GM19395 (cell line): ENCODE measurements at regions not wholly inside any gene's neighbourhood (a gene's known extent, or its start where the extent isn't known, plus 50 kb on each side); places are given as distances from the start of the nearest gene placed in this dataset.
"Not testable (repeated sequence)": the region's sequence is repeated elsewhere in the genome, so short reads cannot be mapped to it uniquely, and the experiment has no call there.

Source experiments
- ATAC-seq: cut with Tn5 transposase; IDR thresholded peaks from one replicate; pipeline ENCODE4 v1.9.1; 2021; ENCODE audit warnings: mild to moderate bottlenecking, moderate library complexity; ENCODE audit not compliant: unreplicated experiment

DNA sequence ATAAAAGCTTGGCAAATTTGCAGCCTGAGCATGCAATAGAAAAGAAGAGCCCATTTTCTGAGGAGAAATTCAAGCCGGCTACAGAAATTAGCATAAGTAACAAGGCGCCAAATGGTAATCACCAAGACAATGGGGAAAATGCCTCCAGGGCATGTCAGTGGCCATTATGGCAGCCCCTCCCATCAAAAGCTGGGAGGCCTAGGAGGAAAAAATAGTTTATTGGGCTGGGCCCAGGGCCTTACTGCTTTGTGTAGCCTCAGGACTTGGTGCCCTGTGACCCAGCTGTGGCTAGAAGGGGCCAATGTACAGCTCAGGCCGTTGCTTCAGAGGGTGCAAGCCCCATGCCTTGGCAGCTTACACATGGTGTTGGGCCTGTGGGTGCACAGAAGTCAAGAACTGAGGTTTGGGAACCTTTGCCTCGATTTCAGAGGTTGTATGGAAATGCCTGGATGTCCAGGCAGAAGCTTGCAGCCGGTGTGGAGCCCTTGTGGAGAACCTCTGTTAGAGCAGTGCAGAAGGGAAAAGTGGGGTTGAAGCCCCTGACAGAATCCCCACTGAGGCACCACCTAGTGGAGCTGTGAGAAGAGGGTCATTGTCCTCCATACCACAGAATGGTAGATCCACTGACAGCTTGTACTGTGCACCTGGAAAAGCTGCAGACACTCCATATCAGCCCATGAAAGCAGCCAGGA lies 328.5 kb upstream of the MAP3K7 start:
- ATAC-seq = no peak

DNA sequence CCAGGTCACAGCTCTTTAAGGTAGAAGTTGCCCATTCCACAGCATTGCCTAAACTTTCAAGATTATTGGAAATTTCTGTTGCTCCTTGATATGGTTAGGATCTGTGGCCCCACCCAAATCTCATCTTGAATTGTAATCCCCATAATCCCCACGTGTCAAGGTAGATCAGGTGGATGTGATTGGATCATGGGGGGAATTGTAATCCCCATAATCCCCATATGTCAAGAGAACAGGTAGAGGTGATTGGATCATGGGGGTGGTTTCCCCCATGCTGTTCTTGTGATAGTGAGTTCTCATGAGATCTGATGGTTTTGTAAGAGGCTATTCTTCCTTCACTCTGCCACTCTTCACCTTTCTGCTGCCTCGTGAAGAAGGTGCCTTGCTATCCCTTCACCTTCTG lies 327.4 kb upstream of the MAP3K7 start:
- ATAC-seq = no peak

DNA sequence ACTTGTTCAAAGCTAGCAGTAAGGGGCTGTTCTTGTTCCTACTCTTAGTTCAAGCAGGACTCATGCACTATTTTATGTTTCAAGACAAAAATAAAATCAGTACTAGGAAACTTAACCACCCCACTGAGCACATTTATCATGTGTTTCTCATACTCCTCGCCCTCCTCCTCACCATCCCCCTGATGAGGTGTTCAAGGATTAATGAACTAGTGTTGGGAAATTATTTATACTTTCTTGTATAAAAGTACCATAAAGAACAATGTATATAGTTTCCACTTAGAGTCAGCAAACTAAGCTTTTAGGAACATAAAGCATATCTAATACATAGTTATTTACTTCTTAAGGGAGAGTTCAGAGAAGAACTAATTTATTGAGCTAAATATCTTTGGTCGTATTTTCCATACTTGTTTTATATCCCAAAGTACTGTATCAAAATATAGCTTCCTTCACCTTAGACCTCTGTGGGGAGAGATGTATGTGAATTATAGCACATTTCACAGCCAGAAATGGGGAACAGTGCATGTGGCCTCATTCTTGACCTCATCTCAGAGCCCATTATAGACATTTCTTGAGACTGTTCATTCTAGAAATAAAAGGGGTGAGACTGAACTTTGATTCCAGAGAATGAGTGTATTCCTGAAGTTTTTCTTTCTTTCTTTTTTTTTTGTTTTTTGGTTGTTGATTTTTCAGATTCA lies 326.5 kb upstream of the MAP3K7 start:
- no peak for ATAC-seq

DNA sequence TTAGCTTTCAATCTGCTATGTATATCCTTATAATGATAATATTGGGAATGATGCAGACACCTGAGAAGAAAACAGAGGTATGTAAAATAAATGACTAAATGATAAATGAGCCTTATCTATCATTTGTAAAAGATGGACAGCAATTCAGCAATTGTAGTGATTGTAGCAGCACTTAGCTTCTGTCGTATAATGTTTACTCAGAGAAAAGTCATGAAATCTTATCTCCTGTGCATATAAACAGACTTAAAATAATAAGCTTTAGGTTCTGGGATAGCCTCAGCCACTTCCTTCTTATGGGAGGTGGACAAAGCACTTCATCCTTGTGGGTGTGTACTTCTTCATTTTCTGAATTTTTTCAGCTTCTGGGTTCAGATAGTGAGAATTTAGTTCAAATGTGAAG lies 324.8 kb upstream of the MAP3K7 start:
- ATAC-seq = no peak

DNA sequence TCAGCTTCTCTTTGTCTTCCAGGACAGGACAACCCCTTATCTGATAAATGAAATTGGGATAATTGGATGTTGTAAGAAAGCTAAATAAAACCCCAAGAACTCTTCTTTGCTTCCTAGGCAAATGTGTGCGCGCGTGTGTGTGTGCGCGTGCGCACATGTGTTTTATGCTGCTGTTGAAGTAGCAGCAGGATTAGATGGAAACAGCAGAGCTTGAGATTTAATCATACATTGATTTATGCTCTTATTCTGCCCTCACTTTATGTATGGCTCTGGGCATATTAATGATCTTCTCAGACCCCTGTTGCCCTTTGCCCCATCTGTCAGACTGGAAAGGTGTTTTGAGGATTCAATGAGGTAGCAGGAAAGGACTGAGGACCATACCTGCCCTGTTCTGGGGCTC lies 324.0 kb upstream of the MAP3K7 start:
- no peak for ATAC-seq

DNA sequence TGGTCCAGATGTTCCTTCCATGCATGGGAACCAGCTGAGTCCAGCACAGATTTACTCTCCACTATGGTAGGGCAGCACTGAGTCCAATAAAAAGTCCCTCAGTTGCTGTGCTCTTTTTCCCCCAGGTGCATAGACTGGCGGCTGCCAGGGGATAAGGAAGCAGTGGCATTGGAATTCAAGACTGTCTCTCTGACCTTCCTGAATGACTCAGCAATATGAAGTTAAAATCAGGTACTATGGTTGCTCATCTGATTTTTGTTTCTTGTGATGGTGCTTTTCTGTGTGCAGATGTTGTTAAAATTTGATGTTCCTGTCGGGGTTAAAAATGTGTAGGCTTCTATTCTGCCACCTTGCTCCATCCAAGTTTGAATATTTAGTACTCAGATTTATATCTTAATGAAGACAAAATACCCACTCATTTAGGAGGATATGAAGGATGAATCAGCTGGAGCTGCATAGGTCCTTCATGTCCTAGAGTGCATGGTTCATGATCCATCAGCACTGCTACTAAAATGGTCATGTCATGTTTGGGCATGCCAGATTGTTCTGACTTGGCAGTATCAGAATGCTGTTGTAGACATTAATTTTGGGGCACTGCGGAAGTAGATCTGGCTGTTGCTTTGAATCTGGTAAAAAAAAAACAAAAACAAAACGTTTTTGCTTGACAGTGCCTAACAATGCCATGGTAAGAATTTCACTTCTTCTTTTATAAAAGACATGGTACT lies 321.2 kb upstream of the MAP3K7 start:
- no peak for ATAC-seq

DNA sequence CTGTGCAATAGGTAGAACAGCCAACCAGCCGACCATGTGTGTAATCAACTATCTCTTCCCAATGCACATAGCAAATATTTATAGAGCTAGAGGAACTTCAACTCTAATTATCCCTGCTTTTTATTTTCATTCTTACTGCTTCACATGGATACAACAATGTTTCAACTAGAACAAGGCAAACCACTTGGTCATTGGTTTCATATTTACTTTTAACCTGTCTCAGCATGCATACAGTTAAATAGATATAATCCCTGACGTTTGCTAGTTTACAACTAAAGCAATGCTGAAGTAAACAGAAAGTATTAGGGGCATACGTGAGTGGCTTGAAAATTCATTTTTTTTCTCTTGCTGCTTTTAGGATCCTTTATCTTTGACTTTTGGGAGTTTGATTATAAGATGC lies 318.5 kb upstream of the MAP3K7 start:
- no peak for ATAC-seq

DNA sequence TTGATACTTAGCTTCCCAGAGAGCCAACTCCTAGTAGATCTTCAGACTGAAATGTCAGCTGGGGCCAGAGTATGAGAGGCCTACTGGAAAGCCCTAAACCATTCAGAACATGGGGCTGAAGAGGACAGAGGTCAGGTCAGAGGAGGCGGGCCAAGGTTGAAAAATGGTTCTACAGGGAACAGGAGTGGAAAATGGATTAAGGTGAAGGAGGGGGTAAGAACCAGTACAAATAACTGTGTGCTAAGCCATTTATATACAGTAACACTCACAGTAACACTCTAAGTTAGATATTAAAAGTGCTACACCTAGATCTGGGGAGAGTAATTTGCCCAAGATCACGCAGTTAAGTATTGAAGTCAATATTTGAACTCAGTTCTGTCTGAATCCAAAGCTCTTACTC lies 313.2 kb upstream of the MAP3K7 start:
- no peak for ATAC-seq

DNA sequence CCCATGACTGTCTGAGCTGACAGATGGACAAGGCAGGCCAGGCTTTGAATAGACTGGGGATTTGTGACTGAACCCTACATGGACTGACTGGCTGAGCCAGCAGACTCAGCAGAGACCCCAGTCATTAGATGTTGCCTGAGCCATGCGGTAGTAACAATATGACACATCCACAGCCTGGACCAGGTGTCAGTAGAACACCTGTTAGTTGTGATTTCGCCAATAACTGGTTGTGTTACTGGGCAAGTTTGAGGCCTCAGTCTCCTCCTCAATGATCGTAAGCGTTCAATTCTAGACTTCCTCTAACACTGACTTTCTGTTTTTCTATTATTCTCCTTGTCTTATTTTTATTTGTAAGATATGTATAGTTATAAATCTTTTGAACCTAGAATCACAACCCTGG lies 311.9 kb upstream of the MAP3K7 start:
- no peak for ATAC-seq

DNA sequence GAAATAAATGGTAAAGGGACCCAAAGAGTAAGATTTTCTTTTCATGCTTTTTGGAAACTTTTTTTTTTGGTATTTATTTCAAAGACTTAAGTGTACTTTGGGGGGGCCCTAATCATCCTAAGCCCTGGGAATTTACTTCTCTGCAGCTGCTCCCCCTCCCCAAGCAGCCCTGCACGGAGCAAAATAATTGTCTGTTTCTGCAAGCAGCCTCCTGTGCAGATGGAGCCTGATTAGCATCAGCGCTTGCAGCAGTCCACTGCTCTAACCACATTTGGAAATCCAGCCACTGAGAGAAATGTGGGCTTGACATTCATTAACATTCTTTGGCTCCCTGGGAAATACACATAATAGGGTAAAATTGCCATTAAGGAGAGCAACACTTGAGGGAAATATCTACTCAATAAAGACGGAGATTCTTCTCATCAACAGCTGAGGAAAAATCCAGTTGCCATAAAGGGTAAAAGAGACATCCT lies 309.2 kb upstream of the MAP3K7 start:
- ATAC-seq = no peak

DNA sequence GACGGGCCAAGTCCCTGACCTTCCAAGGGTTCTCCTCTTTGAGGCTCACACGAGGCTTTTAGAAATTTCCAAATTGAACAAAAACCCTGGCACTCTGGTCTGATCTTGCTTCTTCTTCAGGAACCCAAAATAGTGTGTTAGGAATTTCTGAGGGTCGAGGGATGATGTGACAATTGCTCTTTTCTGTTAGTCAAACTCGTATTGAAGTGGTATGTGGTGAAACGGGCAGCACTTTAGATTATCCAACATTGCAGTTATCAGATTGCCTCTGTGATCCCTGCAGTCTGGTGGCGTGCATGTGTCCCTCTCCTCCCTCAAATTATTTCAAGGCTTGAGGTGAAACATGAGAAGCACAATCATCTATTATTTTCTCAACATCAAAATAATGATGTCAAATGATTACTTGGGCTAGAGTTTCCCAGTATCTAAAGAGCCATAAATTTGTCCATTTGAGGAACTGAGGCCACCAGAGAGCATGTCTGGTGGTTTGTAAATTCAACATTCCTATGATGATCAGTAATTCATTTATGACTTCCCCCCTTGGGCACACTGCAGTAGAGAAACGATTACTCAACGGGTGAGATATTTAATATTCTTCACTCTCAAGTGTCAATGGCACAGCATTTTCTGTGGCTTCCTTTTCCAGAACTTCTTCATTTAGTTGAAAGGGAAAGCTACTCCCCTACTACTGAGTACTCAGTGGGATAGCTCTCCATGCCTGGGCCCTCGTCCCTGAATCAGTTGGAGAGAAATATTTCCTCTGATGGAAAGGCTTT lies 308.6 kb upstream of the MAP3K7 start:
- no peak for ATAC-seq

DNA sequence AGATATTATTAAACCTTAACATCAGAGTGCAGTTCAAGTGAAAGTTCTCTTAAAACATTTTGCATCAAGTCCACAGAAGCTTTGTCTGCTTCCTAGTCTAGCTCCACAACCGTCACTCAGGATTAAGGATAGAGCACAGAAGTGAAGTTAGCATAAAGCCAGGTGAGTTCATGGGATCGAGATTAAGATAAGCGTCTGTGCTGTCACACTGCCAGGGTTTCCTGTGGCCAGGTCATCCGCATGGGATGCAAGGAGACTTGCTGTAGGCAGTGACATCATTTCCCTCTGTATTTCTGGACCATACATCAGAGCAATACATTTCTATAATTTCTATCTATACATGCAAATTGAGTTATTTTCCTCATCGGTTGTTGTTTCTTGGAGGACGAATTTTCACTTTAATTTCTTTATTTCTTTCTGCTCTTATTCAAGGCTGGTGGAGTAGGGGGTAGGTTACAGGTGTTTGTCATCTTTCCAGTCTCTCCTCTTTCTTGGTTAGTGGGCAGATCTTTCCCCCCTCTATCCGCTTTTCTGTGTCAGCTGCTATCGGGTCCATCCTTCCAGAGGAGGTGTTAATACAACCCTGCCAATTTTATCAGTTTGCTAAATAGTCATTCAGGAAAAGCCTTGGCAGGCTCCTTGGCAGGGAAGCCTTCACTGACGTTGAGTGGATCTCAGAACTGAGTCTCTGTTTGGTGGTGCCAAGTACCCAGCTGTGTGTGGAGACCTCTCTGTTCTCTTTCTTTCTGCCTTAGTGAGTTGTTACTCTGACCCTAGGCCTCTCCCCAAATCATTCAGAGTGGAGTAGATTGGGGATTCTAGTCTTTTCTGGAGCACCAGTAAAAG lies 307.6 kb upstream of the MAP3K7 start:
- ATAC-seq = no peak

DNA sequence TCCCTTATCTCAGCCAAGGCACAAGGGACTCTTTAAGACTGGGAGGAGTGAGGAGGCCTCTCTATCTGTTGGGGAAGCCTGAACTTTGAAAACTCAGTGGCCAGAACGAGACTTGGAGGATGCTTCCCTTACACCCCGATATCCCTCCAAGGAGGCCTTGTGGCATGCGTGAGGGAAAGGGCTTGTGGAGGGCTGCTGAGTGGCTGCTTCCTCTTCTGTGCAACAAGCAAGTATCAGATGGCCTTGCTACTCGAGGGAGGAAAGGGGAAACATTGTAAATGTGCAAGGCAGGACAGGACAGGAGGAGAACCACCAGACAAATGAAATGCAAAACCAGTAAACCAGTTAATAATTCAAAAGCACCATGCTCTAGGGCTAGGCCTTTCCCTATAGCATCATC lies 306.5 kb upstream of the MAP3K7 start:
- ATAC-seq = no peak

DNA sequence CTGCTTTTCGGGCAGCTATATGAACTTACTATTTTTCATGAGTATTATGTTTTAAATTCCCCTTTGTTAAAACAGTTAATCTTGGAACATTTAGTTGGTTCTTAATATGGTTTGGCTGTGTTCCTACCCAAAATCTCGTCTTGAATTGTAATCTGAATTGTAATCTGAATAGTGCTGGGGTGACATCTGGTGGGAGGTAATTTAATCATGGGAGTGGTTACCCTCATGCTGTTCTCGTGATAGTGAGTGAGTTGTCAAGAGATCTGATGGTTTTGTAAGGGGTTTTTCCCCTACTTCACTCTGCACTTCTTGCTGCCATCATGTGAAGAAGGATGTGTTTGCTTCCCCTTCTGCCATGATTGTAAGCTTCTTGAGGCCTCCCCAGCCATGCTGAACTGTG lies 305.4 kb upstream of the MAP3K7 start:
- no peak for ATAC-seq

DNA sequence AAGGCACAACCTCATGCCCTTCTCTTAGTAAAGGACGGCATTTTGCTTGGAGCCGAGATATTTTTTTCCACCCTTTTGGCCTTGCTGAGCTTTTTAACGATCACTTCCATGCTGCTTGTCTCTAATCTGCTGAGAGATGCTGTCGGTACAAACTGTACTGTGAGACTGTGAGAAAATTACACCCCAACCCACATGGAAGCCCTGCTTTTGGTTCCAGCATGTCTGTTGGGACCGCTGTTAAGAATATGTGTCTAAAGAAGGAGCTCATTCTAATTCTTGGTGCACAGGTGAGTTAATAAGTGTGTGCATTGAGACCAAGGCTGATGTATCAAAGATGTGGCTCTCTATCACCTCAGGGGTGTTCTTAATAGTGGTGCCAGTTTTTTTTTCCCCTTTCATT lies 304.5 kb upstream of the MAP3K7 start:
- no peak for ATAC-seq

DNA sequence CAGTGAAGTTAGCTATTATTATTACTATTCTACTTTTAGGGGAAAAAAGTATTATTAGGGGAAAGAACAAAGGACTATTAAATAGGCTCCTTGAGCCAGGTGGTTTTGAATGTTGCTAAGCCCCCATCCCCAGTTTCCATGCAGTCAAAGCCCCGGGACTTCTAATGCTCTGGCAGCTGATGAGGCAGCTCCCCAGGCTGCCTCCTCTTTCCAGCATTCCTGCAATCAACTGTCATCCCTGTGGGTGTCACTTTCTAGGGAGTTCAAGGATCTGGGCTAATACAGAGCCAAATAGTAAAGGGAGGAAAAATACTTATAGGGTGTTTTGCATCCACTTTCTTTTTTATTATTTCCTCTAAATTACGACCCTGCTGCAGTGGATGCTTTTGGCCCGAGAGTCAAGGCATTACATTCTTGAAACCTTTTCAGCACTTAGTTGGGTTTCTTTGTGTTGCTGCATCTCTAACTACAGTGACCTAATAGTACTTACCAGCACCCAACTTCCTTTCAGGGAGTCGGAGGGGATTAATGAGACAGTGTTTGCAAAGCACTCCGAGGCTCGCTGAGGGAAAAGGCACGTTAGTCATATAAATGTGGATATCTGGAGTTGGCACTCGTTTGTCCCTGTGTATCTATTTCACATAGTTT lies 303.9 kb upstream of the MAP3K7 start:
- no peak for ATAC-seq

DNA sequence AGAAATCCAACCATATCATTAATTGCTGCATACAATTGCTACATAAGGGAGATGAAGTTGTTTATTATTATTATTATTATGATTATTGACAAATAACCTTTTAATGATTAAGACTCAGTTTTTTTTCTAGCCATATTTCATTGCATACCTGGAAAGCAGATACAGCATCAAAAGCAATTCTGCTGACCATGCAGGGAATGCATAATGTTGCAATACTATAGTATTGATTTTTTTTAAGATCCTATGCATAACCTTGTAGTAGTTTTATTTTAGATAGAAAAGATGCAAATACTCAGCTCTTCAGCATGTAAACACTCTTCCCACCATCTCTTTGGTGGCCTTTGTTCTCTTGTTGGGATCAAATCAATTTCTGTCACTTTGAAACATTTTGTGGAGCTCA lies 300.9 kb upstream of the MAP3K7 start:
- no peak for ATAC-seq

DNA sequence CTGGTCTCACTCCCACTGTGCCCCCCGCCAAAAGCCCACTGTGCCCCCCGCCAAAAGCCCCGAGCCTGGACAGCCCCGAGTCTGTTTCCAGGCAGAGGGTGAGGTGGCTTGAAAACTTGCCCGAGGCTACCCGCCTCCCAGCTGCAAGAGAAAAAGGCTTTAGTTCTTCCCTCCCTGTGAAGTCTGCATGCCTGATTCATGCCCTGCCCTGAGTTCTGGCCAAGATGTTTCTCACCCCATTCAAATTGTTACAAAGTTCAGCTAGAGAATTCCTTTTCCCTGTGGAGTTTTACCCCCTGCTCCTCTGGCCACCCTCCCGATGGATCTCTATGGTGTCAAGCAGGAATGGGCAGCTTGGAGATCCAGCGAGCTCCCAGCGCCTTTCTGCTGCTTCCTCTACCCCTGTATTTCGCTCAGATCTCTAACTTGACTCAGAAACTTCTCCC lies 298.8 kb upstream of the MAP3K7 start:
- no peak for ATAC-seq

DNA sequence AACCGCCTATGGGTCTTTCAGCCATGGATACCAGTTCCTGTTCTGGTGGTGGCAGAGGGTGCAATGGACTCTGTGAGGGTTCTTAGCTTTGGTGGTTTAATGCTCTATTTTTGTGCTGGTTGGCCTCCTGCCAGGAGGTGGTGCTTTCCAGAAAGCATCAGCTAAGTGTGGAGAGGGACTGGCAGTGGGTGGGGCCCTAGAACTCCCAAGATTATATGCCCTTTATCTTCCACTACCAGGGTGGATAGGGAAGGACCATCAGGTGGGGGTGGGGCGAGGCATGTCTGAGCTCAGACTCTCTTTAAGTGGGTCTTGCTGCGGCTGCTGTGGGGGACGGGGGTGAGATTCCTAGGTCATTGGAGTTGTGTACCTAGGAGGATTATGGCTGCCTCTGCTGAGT lies 298.3 kb upstream of the MAP3K7 start:
- ATAC-seq = not testable (repeated sequence)

DNA sequence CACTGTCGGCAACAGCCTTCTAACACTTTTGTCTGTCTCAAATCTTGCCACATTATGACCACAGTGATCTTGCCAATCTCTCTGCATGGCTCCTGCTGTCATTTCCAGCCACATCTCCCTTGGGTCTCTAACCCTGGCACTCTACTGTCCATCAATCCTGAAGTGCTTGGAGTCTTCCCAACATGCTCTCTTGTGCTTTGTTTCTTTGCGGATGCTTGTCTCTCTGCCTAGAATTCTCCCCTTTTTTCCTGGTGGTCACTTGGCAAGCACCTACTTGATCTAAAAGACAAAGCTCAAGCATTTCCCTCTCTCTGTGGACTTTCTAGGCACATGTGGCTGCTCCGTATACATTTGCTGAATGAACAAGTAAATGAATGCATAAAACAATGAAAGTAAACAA lies 290.7 kb upstream of the MAP3K7 start:
- no peak for ATAC-seq
